ENCODE measurements at regions not wholly inside any gene's neighbourhood (a gene's known extent, or its start where the extent isn't known, plus 50 kb on each side); places are given as distances from the start of the nearest gene placed in this dataset.

DNA sequence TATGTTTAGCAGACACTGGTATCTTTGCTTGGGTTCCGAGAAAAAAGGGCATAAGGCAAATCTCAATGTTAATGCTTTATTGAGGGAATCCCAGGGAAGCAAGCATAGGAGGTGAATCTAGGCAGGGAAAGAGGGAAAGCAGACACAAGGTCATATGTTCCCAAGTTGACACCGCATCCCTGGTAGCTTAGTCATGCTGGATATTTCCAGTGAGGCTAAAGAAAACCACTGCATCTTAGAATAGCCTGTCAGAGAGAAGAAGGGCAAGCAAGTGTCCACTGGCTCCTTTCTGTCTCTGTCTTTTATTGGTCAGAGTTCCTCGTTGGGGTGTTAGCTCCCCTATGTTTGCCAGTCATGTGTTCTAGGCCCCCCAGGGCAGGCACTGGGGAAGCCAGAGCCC is 104.7 kb downstream of the NKX6-1 start:
- Histone ChIP-seq H3K27ac (ENCODE audit: low read depth in 2 of 2, low read length in 2 of 2) (no peak overlapping the region), H3K9me3 (ENCODE audit: control insufficient read depth in 2 of 3, insufficient read depth in 1 of 3, low read length in 3 of 3) (no peaks in the 10 kb centered on the region), H3K27me3 (ENCODE audit: control insufficient read depth, insufficient read depth, low read length) (no peaks in the 10 kb centered on the region), H3K4me1 (ENCODE audit: control insufficient read depth in 2 of 3, insufficient read depth in 2 of 3, low read depth in 1 of 3, low read length in 3 of 3) (no peaks in the 10 kb centered on the region), H3K4me3 (ENCODE audit: low read length in 3 of 3) (no peak overlapping the region), H3K36me3 (ENCODE audit: control insufficient read depth in 2 of 3, insufficient read depth in 3 of 3, low read length in 3 of 3) (no peaks in the 10 kb centered on the region), H3K9ac (ENCODE audit: low read length in 3 of 3) (no peak overlapping the region)
- FAIRE-seq (no peak), DNase-seq (no peak)
- intact Hi-C loops (cut with DNase I), result no loop called here
- TF ChIP-seq, protein P1, sequence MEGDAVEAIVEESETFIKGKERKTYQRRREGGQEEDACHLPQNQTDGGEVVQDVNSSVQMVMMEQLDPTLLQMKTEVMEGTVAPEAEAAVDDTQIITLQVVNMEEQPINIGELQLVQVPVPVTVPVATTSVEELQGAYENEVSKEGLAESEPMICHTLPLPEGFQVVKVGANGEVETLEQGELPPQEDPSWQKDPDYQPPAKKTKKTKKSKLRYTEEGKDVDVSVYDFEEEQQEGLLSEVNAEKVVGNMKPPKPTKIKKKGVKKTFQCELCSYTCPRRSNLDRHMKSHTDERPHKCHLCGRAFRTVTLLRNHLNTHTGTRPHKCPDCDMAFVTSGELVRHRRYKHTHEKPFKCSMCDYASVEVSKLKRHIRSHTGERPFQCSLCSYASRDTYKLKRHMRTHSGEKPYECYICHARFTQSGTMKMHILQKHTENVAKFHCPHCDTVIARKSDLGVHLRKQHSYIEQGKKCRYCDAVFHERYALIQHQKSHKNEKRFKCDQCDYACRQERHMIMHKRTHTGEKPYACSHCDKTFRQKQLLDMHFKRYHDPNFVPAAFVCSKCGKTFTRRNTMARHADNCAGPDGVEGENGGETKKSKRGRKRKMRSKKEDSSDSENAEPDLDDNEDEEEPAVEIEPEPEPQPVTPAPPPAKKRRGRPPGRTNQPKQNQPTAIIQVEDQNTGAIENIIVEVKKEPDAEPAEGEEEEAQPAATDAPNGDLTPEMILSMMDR (IDR thresholded peaks at IDR 0.05; ENCODE audit: borderline replicate concordance, extremely low read depth, insufficient read depth), result no peak

DNA sequence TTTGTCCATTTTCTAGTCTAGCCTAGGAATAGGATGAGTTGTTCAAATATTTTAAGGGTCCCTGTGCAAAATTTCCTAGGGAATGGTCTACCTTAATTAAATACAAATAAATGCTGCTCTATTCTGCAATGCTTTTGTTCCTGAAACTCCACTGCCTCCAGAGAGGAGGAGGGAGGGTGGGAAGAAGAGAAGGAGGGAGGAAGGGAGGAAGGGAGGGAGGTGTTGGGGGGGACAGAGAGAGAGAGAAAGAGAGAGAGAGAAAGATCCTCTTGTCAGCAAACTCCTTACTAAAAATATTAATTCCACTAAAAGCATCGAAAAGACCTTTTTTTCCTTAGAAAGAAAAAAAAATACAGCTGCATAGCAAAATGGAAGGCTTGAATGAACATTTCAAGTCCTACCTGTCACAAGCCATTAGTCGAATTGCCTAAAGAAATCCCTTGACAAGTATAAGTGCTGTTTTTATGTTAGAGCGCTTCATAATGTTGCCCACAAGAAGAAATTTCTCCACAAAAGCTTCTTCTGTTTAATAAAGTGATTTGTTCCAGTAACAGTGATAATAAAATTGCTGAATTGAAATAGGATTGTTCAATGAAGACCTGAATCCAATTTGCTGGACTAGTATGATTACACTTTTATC is 106.0 kb downstream of the NKX6-1 start:
- H3K36me3 ChIP-seq (ENCODE audit: control insufficient read depth in 2 of 3, insufficient read depth in 3 of 3, low read length in 3 of 3), result no peaks in the 10 kb centered on the region
- no peak overlapping the region for H3K4me3 ChIP-seq (ENCODE audit: low read length in 3 of 3)
- H3K9me3 ChIP-seq (ENCODE audit: control insufficient read depth in 2 of 3, insufficient read depth in 1 of 3, low read length in 3 of 3), result no peaks in the 10 kb centered on the region
- H3K9ac ChIP-seq (ENCODE audit: low read length in 3 of 3), result no peak overlapping the region
- TF ChIP-seq, protein P1 (IDR thresholded peaks at IDR 0.05; ENCODE audit: borderline replicate concordance, extremely low read depth, insufficient read depth), result no peak
- FAIRE-seq (no peak), DNase-seq (no peak)
- no peaks in the 10 kb centered on the region for H3K27me3 ChIP-seq (ENCODE audit: control insufficient read depth, insufficient read depth, low read length)
- H3K27ac ChIP-seq (ENCODE audit: low read depth in 2 of 2, low read length in 2 of 2), result no peak overlapping the region
- H3K4me1 ChIP-seq (ENCODE audit: control insufficient read depth in 2 of 3, insufficient read depth in 2 of 3, low read depth in 1 of 3, low read length in 3 of 3), result no peaks in the 10 kb centered on the region
- intact Hi-C loops (cut with DNase I), result no loop called here

DNA sequence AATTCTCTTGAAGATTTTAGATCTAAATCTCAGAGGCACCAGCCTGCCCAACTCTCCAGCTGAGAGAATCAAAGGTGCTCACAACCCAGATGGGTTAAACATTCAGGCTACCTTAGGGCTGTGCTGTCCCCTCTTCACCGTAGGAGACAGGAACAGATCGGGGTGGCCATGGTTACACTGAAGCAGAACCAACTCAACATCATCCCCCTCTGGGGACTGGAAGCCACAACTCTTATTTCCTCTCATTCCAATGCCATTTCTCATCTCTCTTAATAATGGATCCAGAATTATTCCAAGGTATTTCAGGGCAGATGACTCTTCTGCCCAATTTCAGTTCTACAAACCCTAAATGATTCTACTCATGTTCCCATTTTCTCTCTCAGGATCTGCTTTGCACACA is 109.7 kb downstream of the NKX6-1 start:
- intact Hi-C loops (cut with DNase I), result no loop called here
- FAIRE-seq (no peak), DNase-seq (no peak)
- H3K9me3 ChIP-seq (ENCODE audit: control insufficient read depth in 2 of 3, insufficient read depth in 1 of 3, low read length in 3 of 3), result no peaks in the 10 kb centered on the region
- no peak overlapping the region for H3K27ac ChIP-seq (ENCODE audit: low read depth in 2 of 2, low read length in 2 of 2)
- H3K36me3 ChIP-seq (ENCODE audit: control insufficient read depth in 2 of 3, insufficient read depth in 3 of 3, low read length in 3 of 3), result no peaks in the 10 kb centered on the region
- no peak overlapping the region for H3K9ac ChIP-seq (ENCODE audit: low read length in 3 of 3)
- TF ChIP-seq, protein P1 (IDR thresholded peaks at IDR 0.05; ENCODE audit: borderline replicate concordance, extremely low read depth, insufficient read depth), result no peak
- no peaks in the 10 kb centered on the region for H3K4me1 ChIP-seq (ENCODE audit: control insufficient read depth in 2 of 3, insufficient read depth in 2 of 3, low read depth in 1 of 3, low read length in 3 of 3)
- no peaks in the 10 kb centered on the region for H3K27me3 ChIP-seq (ENCODE audit: control insufficient read depth, insufficient read depth, low read length)
- no peak overlapping the region for H3K4me3 ChIP-seq (ENCODE audit: low read length in 3 of 3)

DNA sequence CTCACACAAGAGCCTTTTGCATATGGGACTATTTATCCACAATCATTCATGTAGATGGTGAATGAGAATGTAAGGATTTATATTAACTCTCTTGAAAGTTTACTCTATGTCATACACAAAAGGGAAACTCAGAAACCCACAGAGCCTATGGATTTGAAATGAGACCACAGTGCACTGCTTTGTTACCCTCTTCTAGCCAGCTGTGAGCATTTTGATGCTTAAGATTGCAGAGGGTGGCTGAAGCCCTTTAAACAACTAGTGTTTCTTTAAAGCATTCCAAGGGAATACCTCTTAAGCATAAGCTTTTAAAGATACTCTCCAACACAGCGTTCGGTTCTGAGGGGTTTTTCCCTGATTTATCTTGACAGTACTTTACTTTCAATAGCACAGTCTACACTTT is 113.9 kb downstream of the NKX6-1 start:
- no peaks in the 10 kb centered on the region for H3K27me3 ChIP-seq (ENCODE audit: control insufficient read depth, insufficient read depth, low read length)

More for the DNA sequence above, 113.9 kb downstream of the NKX6-1 start:
- Histone ChIP-seq H3K4me1 (ENCODE audit: control insufficient read depth in 2 of 3, insufficient read depth in 2 of 3, low read depth in 1 of 3, low read length in 3 of 3) (no peaks in the 10 kb centered on the region), H3K27ac (ENCODE audit: low read depth in 2 of 2, low read length in 2 of 2) (no peak overlapping the region), H3K9ac (ENCODE audit: low read length in 3 of 3) (no peak overlapping the region), H3K9me3 (ENCODE audit: control insufficient read depth in 2 of 3, insufficient read depth in 1 of 3, low read length in 3 of 3) (no peaks in the 10 kb centered on the region), H3K36me3 (ENCODE audit: control insufficient read depth in 2 of 3, insufficient read depth in 3 of 3, low read length in 3 of 3) (no peaks in the 10 kb centered on the region), H3K4me3 (ENCODE audit: low read length in 3 of 3) (no peak overlapping the region)
- intact Hi-C loops (cut with DNase I), result no loop called here
- FAIRE-seq (no peak), DNase-seq (no peak)
- TF ChIP-seq, protein P1 (IDR thresholded peaks at IDR 0.05; ENCODE audit: borderline replicate concordance, extremely low read depth, insufficient read depth), result no peak
